Ovary (tissue), 7 donors: ENCODE measurements at regions not wholly inside any gene's neighbourhood (a gene's known extent, or its start where the extent isn't known, plus 50 kb on each side); places are given as distances from the start of the nearest gene placed in this dataset.

Experiments used
- DNase-seq, 5 donors: peaks; one replicate each; pipeline ENCODE4 v3.0.0-alpha.2; 2019 to 2020
- H3K27ac ChIP-seq, 2 donors: fragments of 200-600 bp; one replicate each; pipeline versions ENCODE4 v1.5.1 to v1.8.0; 2019 to 2022
- H3K27me3 ChIP-seq: fragments of 200-600 bp; one replicate; pipeline ENCODE4 v1.8.0; 2022
- H3K36me3 ChIP-seq: fragments of 200-600 bp; sonication (generic); one replicate; pipeline ENCODE4 v1.5.1; 2019
- H3K4me1 ChIP-seq: one replicate; pipeline ENCODE4 v1.8.1; 2013; ENCODE audit warnings: mild to moderate bottlenecking, moderate library complexity; ENCODE audit not compliant: insufficient read depth
- H3K4me3 ChIP-seq: fragments of 200-600 bp; sonication (generic); one replicate; pipeline ENCODE4 v1.5.1; 2017
- H3K9me3 ChIP-seq, 2 donors: fragments of 200-600 bp in 1 of 2; sonication (generic) in 1 of 2; one replicate each; pipeline versions ENCODE4 v1.5.1 to v1.8.1; 2013 to 2019; ENCODE audit warnings: mild to moderate bottlenecking in 1 of 2, moderate library complexity in 1 of 2
- CTCF ChIP-seq, 3 donors: fragments of 450-650 bp in 2 of 3; fragments of 200-600 bp in 1 of 3; IDR thresholded peaks; one replicate each; pipeline versions ENCODE4 v1.5.1 to v1.8.0; 2016 to 2022; ENCODE audit warnings: antibody characterized with exemption in 3 of 3, mild to moderate bottlenecking in 1 of 3
- EP300 ChIP-seq: sonication (generic); formaldehyde crosslinking; IDR thresholded peaks from one replicate; pipeline ENCODE4 v1.6.1; 2017; ENCODE audit warnings: antibody characterized with exemption
- POLR2A ChIP-seq: fragments of 450-650 bp; IDR thresholded peaks from one replicate; pipeline ENCODE4 v1.6.1; 2017; ENCODE audit warnings: antibody characterized with exemption, mild to moderate bottlenecking, moderate library complexity
- WGBS, 3 donors: extraction: QIAGEN DNeasy Blood & Tissue Kit in 1 of 3; methylation state at CpG; one replicate each; pipeline versions ENCODE4 v1.1.5 to v1.1.7; 2013 to 2017; 5-methylcytosine and 5-hydroxymethylcytosine counted together
- intact Hi-C, 4 donors: fragments of 100-400 bp; cut with DNase I; formaldehyde crosslinking; loops; one replicate each; pipeline versions ENCODE4 v1.11.0 to v1.15.1; 2022 to 2023
- donor health status: DM: no; HTN: no; CAD: no; lungs with moderate emphysema.
- donor health status: DM: no; HTN: no; CAD: no.
- donor health status: Bipolar disorder and iron deficiency.
- donor health status: DM: no; HTN: no; CAD: no.
- donor health status: DM: yes; HTN: yes; CAD: no.

GRCh38 chr1:234934611-234935033, 194.0 kb downstream of the TOMM20 start:
- DNase-seq: no peak
- Histone ChIP-seq H3K4me3 (no peak overlapping the region), H3K27ac (no peak overlapping the region), H3K27me3 (no peaks in the 10 kb centered on the region), H3K9me3 (no peaks in the 10 kb centered on the region), H3K4me1 (peaks cover 2% of the 10 kb centered on the region), H3K36me3 (no peaks in the 10 kb centered on the region)
- TF ChIP-seq CTCF (IDR thresholded peaks at IDR 0.05) (no peak), POLR2A (no peak), EP300 (no peak)
- WGBS, 3 donors: 89 to 90% (median 89%) methylated on average over 7 of the region's 7 CpGs
- intact Hi-C loops: no loop called here

- TF ChIP-seq EP300 (no peak), POLR2A (no peak), CTCF (IDR thresholded peaks at IDR 0.05) (no peak)
- Histone ChIP-seq H3K27me3 (no peaks in the 10 kb centered on the region), H3K9me3 (no peaks in the 10 kb centered on the region), H3K4me1 (peaks cover 2% of the 10 kb centered on the region), H3K4me3 (no peak overlapping the region), H3K36me3 (no peaks in the 10 kb centered on the region), H3K27ac (no peak overlapping the region)
- 45 to 50% (median 47%) methylated on average over 2 of the region's 2 CpGs for WGBS, 3 donors
- no peak for DNase-seq
- intact Hi-C loops: no loop called here
These were observed 195.2 kb downstream of the TOMM20 start for GRCh38 chr1:234933475-234933874.

GRCh38 chr1:234932511-234933430, 195.9 kb downstream of the TOMM20 start:
- no peak for DNase-seq
- no peaks in the 10 kb centered on the region for H3K36me3 ChIP-seq
- peaks cover 2% of the 10 kb centered on the region for H3K4me1 ChIP-seq
- intact Hi-C loops: no loop called here
- no peak overlapping the region for H3K4me3 ChIP-seq
- WGBS, 3 donors: 90 to 95% (median 94%) methylated on average over 15 of the region's 15 CpGs
- H3K27ac ChIP-seq: no peak overlapping the region
- H3K9me3 ChIP-seq: no peaks in the 10 kb centered on the region
- no peaks in the 10 kb centered on the region for H3K27me3 ChIP-seq
- TF ChIP-seq CTCF (IDR thresholded peaks at IDR 0.05): no peak
- no peak for TF ChIP-seq POLR2A
- no peak for TF ChIP-seq EP300

GRCh38 chr1:234932106-234932505, 196.5 kb downstream of the TOMM20 start:
- Histone ChIP-seq H3K36me3 (no peaks in the 10 kb centered on the region), H3K9me3 (no peaks in the 10 kb centered on the region), H3K27ac (no peak overlapping the region), H3K4me3 (no peak overlapping the region), H3K27me3 (no peaks in the 10 kb centered on the region), H3K4me1 (peaks cover 2% of the 10 kb centered on the region)
- no peak for DNase-seq
- intact Hi-C loops: no loop called here
- 91 to 95% (median 93%) methylated on average over 12 of the region's 12 CpGs for WGBS, 3 donors
- TF ChIP-seq POLR2A: no peak
- TF ChIP-seq CTCF (IDR thresholded peaks at IDR 0.05): no peak
- TF ChIP-seq EP300: no peak
